Esophagus muscularis mucosa (tissue), 4 donors: ENCODE measurements at regions not wholly inside any gene's neighbourhood (a gene's known extent, or its start where the extent isn't known, plus 50 kb on each side); places are given as distances from the start of the nearest gene placed in this dataset.
A peak's percentile ranks its signal among the peaks of the same experiment; 100 is the strongest.
"Not testable (repeated sequence)": the region's sequence is repeated elsewhere in the genome, so short reads cannot be mapped to it uniquely, and the experiment has no call there.

Experiments
- DNase-seq: peaks from one replicate; pipeline ENCODE4 v3.0.0-alpha.2; 2017; ENCODE audit errors: extremely low spot score
- H3K27ac ChIP-seq, 4 donors: fragments of 200-600 bp; sonication (generic); replicated peaks in 1 of 4; 1 replicate in 3 of 4; 2 replicates in 1 of 4; pipeline ENCODE4 v1.5.1; 2016 to 2019; ENCODE audit warnings: mild to moderate bottlenecking in 1 of 4
- H3K27me3 ChIP-seq, 4 donors: fragments of 200-600 bp; sonication (generic); one replicate each; pipeline versions ENCODE4 v1.5.1 to v1.6.0; 2016 to 2019
- H3K36me3 ChIP-seq, 4 donors: fragments of 200-600 bp; sonication (generic); one replicate each; pipeline ENCODE4 v1.5.1; 2016 to 2019
- H3K4me1 ChIP-seq, 4 donors: fragments of 200-600 bp; sonication (generic); one replicate each; pipeline ENCODE4 v1.5.1; 2016 to 2019
- H3K4me3 ChIP-seq, 4 donors: fragments of 200-600 bp; sonication (generic); 1 replicate in 2 of 4; 2 replicates in 2 of 4; pipeline ENCODE4 v1.5.1; 2016 to 2019; ENCODE audit warnings: mild to moderate bottlenecking in 4 of 4, moderate library complexity in 1 of 4
- H3K9me3 ChIP-seq, 4 donors: fragments of 200-600 bp; sonication (generic); 1 replicate in 3 of 4; 2 replicates in 1 of 4; pipeline ENCODE4 v1.5.1; 2016 to 2019
- EP300 ChIP-seq: sonication (generic); formaldehyde crosslinking; IDR thresholded peaks from one replicate; pipeline ENCODE4 v1.6.1; 2017; ENCODE audit warnings: antibody characterized with exemption
- POLR2A ChIP-seq: fragments of 450-650 bp; IDR thresholded peaks from one replicate; pipeline ENCODE4 v1.6.1; 2017; ENCODE audit warnings: antibody characterized with exemption, moderate library complexity, mild to moderate bottlenecking, low read depth
- POLR2AphosphoS5 ChIP-seq, 2 donors: sonication (generic); formaldehyde crosslinking; IDR thresholded peaks; one replicate each; pipeline ENCODE4 v1.6.1; 2017; ENCODE audit warnings: antibody characterized with exemption in 2 of 2
- WGBS: methylation state at CpG from one replicate; pipeline ENCODE4 v1.1.5; 2018; 5-methylcytosine and 5-hydroxymethylcytosine counted together
- intact Hi-C: fragments of 100-400 bp; cut with DNase I; formaldehyde crosslinking; loops from one replicate; pipeline ENCODE4 v1.15.1; 2023
- TF ChIP-seq, protein P1 (sequence below), 3 experiments: fragments of 200-600 bp in 2 of 3; fragments of 450-650 bp in 1 of 3; sonication (generic) in 2 of 3; IDR thresholded peaks; one replicate each; pipeline ENCODE4 v1.5.1; 2017 to 2019; ENCODE audit warnings: antibody characterized with exemption in 3 of 3, mild to moderate bottlenecking in 2 of 3, moderate library complexity in 1 of 3

GRCh38 chr6:6756526-6756925 is 168.0 kb downstream of the LY86 start:
- Histone ChIP-seq H3K9me3 (no peaks in the 10 kb centered on the region), H3K27me3 (peaks cover 0 to 10% (median 0%) of the 10 kb centered on the region in 4 donors), H3K36me3 (no peaks in the 10 kb centered on the region), H3K27ac (no peak overlapping the region), H3K4me3 (no peak overlapping the region), H3K4me1 (peaks cover 15 to 19% (median 18%) of the 10 kb centered on the region in 4 donors)
- TF ChIP-seq EP300: no peak
- no peak for TF ChIP-seq POLR2A
- TF ChIP-seq, protein P1, sequence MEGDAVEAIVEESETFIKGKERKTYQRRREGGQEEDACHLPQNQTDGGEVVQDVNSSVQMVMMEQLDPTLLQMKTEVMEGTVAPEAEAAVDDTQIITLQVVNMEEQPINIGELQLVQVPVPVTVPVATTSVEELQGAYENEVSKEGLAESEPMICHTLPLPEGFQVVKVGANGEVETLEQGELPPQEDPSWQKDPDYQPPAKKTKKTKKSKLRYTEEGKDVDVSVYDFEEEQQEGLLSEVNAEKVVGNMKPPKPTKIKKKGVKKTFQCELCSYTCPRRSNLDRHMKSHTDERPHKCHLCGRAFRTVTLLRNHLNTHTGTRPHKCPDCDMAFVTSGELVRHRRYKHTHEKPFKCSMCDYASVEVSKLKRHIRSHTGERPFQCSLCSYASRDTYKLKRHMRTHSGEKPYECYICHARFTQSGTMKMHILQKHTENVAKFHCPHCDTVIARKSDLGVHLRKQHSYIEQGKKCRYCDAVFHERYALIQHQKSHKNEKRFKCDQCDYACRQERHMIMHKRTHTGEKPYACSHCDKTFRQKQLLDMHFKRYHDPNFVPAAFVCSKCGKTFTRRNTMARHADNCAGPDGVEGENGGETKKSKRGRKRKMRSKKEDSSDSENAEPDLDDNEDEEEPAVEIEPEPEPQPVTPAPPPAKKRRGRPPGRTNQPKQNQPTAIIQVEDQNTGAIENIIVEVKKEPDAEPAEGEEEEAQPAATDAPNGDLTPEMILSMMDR (IDR thresholded peaks at IDR 0.05): no peak
- TF ChIP-seq POLR2AphosphoS5 (IDR thresholded peaks at IDR 0.05): no peak
- 79% methylated on average over 3 of the region's 3 CpGs for WGBS
- intact Hi-C loops: no loop called here
- no peak for DNase-seq

DNA sequence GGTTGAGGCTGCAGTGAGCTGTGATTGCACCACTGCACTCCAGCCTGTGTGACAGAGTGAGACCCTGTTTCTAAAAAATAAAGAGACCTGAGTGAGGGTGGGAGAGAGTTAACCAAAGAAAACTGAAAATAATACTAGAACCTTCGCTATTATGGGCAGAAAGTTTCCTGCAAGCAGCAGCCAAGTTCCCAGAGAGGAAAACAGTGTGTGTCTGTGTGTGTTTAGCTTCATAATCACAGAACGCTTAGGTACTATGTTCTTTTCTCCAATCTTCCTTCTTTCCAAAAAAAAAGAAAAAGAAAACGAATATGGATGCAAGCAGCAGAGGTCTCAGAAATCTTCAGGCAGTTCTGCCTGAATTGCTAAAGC is 170.0 kb downstream of the LY86 start:
- Histone ChIP-seq H3K27ac (peak overlapping the region in 1 of 4 donors; percentile 13), H3K27me3 (peaks cover 0 to 10% (median 0%) of the 10 kb centered on the region in 4 donors), H3K4me1 (peaks cover 9 to 10% (median 10%) of the 10 kb centered on the region in 4 donors), H3K9me3 (no peaks in the 10 kb centered on the region), H3K36me3 (no peaks in the 10 kb centered on the region), H3K4me3 (no peak overlapping the region)
- intact Hi-C loops: no loop called here
- TF ChIP-seq, protein P1 (IDR thresholded peaks at IDR 0.05): no peak
- TF ChIP-seq POLR2AphosphoS5 (IDR thresholded peaks at IDR 0.05): no peak
- TF ChIP-seq EP300: no peak
- TF ChIP-seq POLR2A: no peak
- DNase-seq: no peak
- WGBS: 67% methylated on average over 3 of the region's 3 CpGs

DNA sequence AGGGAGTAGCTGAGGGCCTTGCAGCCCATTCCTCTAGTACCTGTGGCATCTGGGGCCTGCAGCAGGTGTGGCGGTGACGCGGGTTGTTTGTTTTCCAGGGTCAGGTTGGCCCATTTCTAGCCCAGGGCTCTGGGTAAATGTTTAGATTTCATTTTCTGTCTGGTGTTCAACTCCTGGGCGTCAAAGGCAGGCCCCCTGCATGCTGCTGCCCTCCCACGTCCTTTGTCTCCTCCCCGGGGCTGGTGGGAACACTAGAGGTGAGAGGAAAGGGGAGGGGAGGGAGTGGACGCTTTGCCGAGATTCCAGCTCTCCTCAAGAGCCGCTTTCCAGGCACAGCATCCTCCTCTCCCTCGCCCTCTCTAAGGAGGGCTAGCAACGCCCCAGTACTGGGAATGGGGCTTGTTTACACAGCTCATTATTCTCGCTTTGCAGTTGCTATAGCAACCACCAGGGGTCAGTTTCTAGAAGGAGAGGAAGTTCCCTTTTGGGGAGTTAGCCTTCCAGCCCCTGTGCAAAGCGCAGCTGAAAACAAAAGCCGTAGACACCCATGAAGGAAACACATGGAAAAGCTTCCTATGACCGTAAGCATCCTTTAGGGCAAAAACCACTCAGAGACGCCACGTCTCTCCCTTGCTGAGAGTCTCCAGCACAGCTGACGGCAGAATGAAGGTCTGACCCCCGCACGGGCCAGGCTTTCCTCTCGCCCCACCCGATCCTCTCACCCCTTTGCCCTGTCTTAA is 170.6 kb downstream of the LY86 start:
- Histone ChIP-seq H3K27me3 (peaks cover 0 to 10% (median 0%) of the 10 kb centered on the region in 4 donors), H3K4me1 (peaks cover 9 to 10% (median 10%) of the 10 kb centered on the region in 4 donors), H3K36me3 (no peaks in the 10 kb centered on the region), H3K4me3 (peak overlapping the region in 3 of 4 donors; percentile 12 to 30 (median 14)), H3K27ac (peak overlapping the region in 1 of 4 donors; percentile 13), H3K9me3 (no peaks in the 10 kb centered on the region)
- intact Hi-C loops: no loop called here
- TF ChIP-seq EP300 (no peak), POLR2AphosphoS5 (IDR thresholded peaks at IDR 0.05) (peak in 1 of 2 donors; percentile 30)
- TF ChIP-seq, protein P1 (IDR thresholded peaks at IDR 0.05): peak; percentile 22 to 47 (median 32)
- DNase-seq: no peak
- 51% methylated on average over 15 of the region's 22 CpGs for WGBS

- H3K4me1 ChIP-seq: peaks cover 9 to 10% (median 10%) of the 10 kb centered on the region in 4 donors
- no peaks in the 10 kb centered on the region for H3K36me3 ChIP-seq
- no peaks in the 10 kb centered on the region for H3K9me3 ChIP-seq
- DNase-seq: no peak
- peaks cover 0 to 10% (median 0%) of the 10 kb centered on the region in 4 donors for H3K27me3 ChIP-seq
- 86% methylated on average over 3 of the region's 3 CpGs for WGBS
- no peak overlapping the region for H3K27ac ChIP-seq
- TF ChIP-seq, protein P1 (IDR thresholded peaks at IDR 0.05): no peak
- TF ChIP-seq EP300: no peak
- no peak for TF ChIP-seq POLR2A
- TF ChIP-seq POLR2AphosphoS5 (IDR thresholded peaks at IDR 0.05): no peak
- H3K4me3 ChIP-seq: no peak overlapping the region
- intact Hi-C loops: no loop called here
Observed at GRCh38 chr6:6760002-6760401, 171.5 kb downstream of the LY86 start.

DNA sequence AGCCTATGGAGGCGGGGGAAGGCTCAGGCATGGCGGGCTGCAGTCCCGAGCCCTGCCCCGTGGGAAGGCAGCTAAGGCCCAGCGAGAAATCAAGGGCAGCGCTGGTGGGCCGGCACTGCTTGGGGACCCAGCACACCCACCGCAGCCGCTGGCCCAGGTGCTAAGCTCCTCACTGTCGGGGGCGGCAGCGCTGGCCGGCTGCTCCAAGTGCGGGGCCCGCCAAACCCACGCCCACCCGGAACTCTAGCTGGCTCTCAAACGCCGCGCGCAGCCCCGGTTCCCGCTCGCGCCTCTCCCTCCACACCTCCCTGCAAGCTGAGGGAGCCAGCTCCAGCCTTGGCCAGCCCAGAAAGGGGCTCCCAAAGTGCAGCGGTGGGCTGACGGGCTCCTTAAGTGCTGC is 174.0 kb downstream of the LY86 start:
- H3K27me3 ChIP-seq, DNase-seq, H3K4me3 ChIP-seq, H3K36me3 ChIP-seq, intact Hi-C loops, H3K4me1 ChIP-seq, H3K27ac ChIP-seq, H3K9me3 ChIP-seq: not testable (repeated sequence)
- WGBS: 83% methylated on average over 24 of the region's 27 CpGs
